ENCODE measurements at regions not wholly inside any gene's neighbourhood (a gene's known extent, or its start where the extent isn't known, plus 50 kb on each side); places are given as distances from the start of the nearest gene placed in this dataset.

DNA sequence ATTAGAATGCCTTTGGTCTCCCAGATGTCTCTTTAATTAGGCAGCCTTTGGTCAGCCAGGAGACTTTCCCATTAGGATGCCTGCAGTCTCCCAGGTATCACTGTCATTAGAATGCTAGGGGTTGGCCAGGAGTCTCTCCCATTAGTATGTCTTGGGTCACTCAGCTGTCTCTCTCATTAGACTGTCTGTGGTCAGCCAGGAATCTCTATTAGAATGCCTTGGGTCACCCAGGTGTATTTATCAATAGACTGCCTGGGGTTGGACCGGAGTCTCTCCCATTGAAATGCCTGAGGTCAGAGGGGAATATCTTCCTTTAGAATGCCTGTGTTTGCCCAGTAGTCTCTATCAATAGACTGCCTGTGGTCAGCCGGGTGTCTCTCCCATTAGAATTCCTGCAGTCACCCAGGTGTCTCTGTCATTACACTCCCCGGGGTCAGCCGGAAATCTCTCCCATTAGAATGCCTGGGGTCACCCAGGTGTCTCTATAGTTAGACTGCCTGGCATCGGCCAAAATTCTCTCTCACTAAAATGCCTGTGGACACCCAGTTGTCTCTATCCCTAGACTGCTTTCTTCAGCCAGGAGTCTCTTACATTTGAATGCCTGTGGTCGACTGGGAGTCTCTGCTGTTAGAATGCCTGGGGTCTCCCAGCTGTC lies 1460.3 kb downstream of the UQCRFS1 start:
- no peak for DNase-seq (ENCODE audit: extremely low read depth, low read depth)
- H3K4me3 ChIP-seq (replicated peaks; ENCODE audit: low read depth, low read length): no peak overlapping the region
- TF ChIP-seq, protein P1, sequence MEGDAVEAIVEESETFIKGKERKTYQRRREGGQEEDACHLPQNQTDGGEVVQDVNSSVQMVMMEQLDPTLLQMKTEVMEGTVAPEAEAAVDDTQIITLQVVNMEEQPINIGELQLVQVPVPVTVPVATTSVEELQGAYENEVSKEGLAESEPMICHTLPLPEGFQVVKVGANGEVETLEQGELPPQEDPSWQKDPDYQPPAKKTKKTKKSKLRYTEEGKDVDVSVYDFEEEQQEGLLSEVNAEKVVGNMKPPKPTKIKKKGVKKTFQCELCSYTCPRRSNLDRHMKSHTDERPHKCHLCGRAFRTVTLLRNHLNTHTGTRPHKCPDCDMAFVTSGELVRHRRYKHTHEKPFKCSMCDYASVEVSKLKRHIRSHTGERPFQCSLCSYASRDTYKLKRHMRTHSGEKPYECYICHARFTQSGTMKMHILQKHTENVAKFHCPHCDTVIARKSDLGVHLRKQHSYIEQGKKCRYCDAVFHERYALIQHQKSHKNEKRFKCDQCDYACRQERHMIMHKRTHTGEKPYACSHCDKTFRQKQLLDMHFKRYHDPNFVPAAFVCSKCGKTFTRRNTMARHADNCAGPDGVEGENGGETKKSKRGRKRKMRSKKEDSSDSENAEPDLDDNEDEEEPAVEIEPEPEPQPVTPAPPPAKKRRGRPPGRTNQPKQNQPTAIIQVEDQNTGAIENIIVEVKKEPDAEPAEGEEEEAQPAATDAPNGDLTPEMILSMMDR (IDR thresholded peaks at IDR 0.05; ENCODE audit: low read depth, low read length, missing control alignments): no peak

DNA sequence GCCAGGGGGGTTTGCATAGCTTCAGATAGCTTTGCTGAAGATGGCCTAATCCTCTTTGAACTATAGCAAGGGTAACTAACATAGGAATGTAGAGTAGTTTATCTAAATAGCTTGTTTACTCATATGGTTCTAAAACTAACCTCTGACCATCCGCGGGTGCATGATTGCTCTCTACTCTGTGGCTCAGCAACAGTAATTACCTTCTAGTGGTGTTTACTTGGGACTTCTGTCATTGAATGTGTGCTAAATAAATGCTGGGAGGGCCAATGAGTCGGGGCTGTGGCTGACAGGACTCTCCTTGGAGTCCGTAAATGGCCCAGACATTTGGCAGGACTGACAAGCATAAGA lies 1461.9 kb downstream of the UQCRFS1 start:
- no peak overlapping the region for H3K4me3 ChIP-seq (replicated peaks; ENCODE audit: low read depth, low read length)
- TF ChIP-seq, protein P1 (IDR thresholded peaks at IDR 0.05; ENCODE audit: low read depth, low read length, missing control alignments): no peak
- no peak for DNase-seq (ENCODE audit: extremely low read depth, low read depth)

DNA sequence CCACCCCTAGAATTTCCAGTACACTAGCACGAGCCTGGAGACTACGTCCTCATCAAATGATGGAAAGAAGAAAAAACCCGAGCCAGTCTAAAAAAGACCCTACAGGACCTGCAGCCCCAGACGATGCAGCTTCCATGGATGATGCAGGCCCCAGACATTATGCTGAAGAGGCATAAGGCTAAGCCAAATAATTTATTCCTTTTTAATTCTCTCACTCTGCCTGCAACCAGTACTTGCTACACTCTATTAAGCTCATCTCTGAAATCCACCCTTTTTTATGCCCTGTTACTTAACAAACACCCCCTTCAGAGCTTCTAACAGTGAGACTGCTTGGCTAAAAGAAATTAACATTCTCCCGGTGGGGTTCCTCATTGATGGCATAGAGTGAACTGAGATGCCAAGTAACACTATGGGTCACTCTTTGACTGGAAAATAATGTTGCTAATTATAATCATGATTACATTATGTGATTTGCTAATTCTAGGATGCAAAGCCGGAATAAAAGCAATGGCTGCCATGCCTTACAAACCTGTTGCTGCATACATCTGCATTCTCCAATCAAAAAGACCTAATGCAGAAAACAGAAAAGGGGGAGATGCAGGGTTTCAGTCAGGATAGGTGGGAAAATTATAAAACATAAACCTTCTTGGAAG lies 1462.4 kb downstream of the UQCRFS1 start:
- DNase-seq (ENCODE audit: extremely low read depth, low read depth): no peak
- H3K4me3 ChIP-seq (replicated peaks; ENCODE audit: low read depth, low read length): no peak overlapping the region
- TF ChIP-seq, protein P1 (IDR thresholded peaks at IDR 0.05; ENCODE audit: low read depth, low read length, missing control alignments): no peak

DNA sequence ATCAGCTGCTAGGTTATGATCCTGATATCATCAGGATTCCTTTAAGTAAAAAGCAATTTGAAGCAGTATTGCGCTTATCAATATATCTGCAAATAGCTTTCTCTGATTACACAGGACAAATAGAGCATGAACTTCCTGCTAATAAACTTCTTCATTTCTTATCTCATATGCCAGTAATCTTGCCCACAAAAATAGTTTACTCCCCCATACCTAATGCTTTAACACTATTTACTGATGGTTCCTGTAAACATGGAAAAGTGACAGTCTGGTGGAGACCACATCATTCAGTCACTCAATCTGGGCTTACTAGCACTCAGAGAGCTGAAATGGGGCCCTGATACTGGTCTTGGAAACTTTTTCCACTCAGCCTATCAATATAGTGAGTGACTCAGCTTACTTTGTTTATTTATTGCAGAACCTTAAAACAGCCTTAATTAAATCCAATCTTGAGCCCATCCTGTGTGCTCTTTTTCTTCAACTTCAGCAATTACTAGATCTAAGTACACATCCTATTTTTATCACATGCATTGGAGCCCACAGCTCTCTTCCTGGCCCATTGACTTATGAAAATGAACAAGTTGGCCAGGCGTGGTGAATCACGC lies 1464.3 kb downstream of the UQCRFS1 start:
- no peak for DNase-seq (ENCODE audit: extremely low read depth, low read depth)
- TF ChIP-seq, protein P1 (IDR thresholded peaks at IDR 0.05; ENCODE audit: low read depth, low read length, missing control alignments): no peak
- no peak overlapping the region for H3K4me3 ChIP-seq (replicated peaks; ENCODE audit: low read depth, low read length)

DNA sequence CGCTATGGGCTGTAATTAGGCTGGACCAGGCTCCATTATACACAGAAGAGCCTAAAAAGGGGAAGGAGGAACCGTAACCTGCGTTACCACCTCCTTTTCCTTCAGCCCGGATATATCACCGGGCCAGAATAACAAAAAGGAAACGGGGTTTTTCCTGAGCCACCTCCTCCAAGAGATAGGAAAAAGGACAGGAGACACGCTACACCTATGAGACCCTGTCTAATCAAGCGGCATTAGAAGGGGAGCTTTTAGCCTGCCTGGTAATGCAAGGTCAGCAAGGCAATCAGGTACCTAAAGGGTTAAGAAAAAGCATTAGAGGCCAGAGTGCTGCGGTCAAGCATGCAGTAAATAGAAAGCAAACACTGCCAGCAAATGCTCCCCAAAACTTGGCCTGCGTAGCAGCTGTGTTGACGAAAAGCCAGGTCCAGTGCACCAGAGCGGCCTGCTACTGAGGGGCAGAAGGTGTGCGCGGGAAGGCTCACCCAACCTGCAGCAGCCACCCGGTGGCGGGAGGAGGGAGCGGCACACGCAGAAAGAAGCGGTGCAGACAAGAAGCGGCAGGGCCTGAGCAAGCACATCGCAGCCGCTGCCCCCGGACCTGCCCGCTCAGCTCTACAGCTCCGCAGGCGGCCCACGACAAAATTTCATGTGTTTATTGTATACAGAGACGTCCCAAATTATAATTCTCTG lies 1466.1 kb downstream of the UQCRFS1 start:
- DNase-seq (ENCODE audit: extremely low read depth, low read depth): no peak
- H3K4me3 ChIP-seq (replicated peaks; ENCODE audit: low read depth, low read length): no peak overlapping the region
- TF ChIP-seq, protein P1 (IDR thresholded peaks at IDR 0.05; ENCODE audit: low read depth, low read length, missing control alignments): no peak

DNA sequence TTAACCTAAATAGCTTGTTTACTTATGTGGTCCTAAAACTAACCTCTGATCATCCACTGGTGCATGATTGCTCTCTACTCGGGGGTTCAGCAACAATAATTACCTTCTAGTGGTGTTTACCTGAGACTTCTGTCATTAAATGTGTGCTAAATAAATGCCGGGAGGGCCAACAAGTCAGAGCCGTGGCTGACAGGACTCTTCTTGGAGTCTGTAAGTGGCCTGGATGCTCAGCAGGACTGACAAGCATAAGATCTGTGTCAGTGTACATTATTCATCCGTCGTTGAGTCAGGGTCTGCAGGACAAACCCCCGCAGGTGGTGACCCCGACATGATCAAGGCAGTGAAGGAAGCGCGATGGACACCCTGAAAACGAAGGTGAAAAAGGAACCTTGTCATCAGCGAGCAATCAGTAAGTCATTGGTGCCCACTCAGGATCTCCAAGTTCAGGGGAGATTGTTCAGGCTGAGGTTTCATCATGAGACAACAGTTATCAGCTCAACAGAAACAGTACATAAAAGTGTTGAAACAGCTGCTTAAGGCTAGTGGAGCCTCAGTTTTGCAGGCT lies 1466.9 kb downstream of the UQCRFS1 start:
- no peak overlapping the region for H3K4me3 ChIP-seq (replicated peaks; ENCODE audit: low read depth, low read length)
- TF ChIP-seq, protein P1 (IDR thresholded peaks at IDR 0.05; ENCODE audit: low read depth, low read length, missing control alignments): no peak
- DNase-seq (ENCODE audit: extremely low read depth, low read depth): no peak
